Kidney (tissue), 13 donors: ENCODE measurements at regions not wholly inside any gene's neighbourhood (a gene's known extent, or its start where the extent isn't known, plus 50 kb on each side); places are given as distances from the start of the nearest gene placed in this dataset.
A peak's percentile ranks its signal among the peaks of the same experiment; 100 is the strongest.

Experiments
- DNase-seq, 5 donors: peaks; one replicate each; pipeline ENCODE4 v3.0.0-alpha.2; 2013 to 2020
- FAIRE-seq: peaks from 2 replicates; lab custom pipeline; 2012; peaks lifted over from hg19 to GRCh38; lab: Jason Lieb, UNC
- H3K27ac ChIP-seq, 2 donors: one replicate each; pipeline ENCODE4 v1.7.0; 2013; ENCODE audit warnings: low read depth in 2 of 2, low read length in 2 of 2, inconsistent platforms in 1 of 2
- H3K27me3 ChIP-seq: one replicate; pipeline ENCODE4 v1.7.1; 2013; ENCODE audit warnings: low read length, inconsistent platforms; ENCODE audit not compliant: control insufficient read depth, insufficient read depth
- H3K36me3 ChIP-seq, 3 donors: one replicate each; pipeline versions ENCODE4 v1.7.0 to v1.7.1; 2013; ENCODE audit warnings: low read length in 3 of 3, control low read depth in 1 of 3, inconsistent platforms in 1 of 3; ENCODE audit not compliant: insufficient read depth in 3 of 3, control insufficient read depth in 2 of 3
- H3K4me1 ChIP-seq, 3 donors: one replicate each; pipeline versions ENCODE4 v1.7.0 to v1.7.1; 2013; ENCODE audit warnings: low read length in 3 of 3, inconsistent platforms in 1 of 3, low read depth in 1 of 3; ENCODE audit not compliant: control insufficient read depth in 2 of 3, insufficient read depth in 2 of 3
- H3K4me3 ChIP-seq, 3 donors: one replicate each; pipeline versions ENCODE4 v1.7.0 to v1.8.1; 2013; ENCODE audit warnings: low read length in 3 of 3, control low read depth in 1 of 3, inconsistent platforms in 1 of 3
- H3K9ac ChIP-seq, 3 donors: one replicate each; pipeline versions ENCODE4 v1.7.0 to v1.7.1; 2013; ENCODE audit warnings: low read length in 3 of 3, control low read depth in 1 of 3, inconsistent platforms in 1 of 3
- H3K9me3 ChIP-seq, 3 donors: one replicate each; pipeline versions ENCODE4 v1.7.0 to v1.7.1; 2013; ENCODE audit warnings: low read length in 3 of 3, control low read depth in 1 of 3, inconsistent platforms in 1 of 3; ENCODE audit not compliant: control insufficient read depth in 2 of 3, insufficient read depth in 1 of 3
- intact Hi-C: fragments of 100-400 bp; cut with DNase I; formaldehyde crosslinking; loops from one replicate; pipeline ENCODE4 v1.11.1; 2022
- TF ChIP-seq, protein P1 (sequence below): IDR thresholded peaks from 3 replicates; pipeline ENCODE4 v1.5.1; 2012; ENCODE audit warnings: mild to moderate bottlenecking, moderate library complexity, borderline replicate concordance; ENCODE audit not compliant: insufficient read depth; ENCODE audit errors: extremely low read depth
- donor health status: control.
- donor health status: control.
- donor health status: control.
- donor health status: control.
- donor health status: control.
- donor health status: DM: yes; HTN: yes; CAD: no.
- donor health status: Normal renal cell carcinoma (clear cell type).

DNA sequence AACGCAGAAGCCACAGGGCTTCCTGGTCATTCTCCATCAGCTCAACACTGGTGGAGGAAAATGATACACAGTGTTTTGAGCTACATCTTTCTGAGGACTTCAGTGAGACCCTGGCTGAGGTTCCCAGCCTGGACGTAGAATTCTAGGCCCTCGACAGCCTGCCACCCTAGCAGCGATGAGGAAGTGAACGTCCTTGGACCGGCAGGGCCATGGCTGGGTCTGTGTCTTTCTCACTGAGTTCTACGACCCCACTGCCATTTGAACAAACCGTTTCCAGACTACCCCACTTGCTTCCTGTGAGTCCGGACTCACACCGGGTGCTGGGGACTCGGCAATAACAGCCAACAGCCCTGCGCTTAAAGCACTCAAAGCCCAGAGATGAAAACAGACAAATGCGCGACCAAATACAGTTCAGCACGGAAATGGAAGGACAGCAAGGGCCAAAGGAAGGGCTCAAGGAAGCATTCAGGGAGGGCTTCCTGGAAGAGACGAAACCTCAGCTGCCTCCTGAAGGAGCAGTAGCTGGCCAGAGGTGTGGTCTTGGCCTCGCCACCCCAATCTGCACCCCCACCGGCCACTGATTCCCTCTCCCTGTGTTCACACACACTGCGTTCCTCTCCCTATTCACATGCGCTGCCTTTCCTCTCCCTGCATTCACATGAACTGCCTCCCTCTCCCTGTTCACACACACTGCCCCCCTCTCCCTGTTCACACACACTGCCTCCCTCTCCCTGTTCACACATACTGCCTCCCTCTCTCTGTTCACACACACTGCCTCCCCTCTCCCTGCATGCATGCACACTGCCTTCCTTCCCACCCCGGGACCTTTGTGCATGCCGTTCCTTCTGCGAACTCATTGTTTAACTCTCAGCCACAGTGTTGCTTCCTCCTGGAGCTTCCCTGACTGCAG, 136.3 kb upstream of the PRR20G start:
- FAIRE-seq (no peak), DNase-seq (peak in 1 of 5 donors; percentile 42)
- TF ChIP-seq, protein P1, sequence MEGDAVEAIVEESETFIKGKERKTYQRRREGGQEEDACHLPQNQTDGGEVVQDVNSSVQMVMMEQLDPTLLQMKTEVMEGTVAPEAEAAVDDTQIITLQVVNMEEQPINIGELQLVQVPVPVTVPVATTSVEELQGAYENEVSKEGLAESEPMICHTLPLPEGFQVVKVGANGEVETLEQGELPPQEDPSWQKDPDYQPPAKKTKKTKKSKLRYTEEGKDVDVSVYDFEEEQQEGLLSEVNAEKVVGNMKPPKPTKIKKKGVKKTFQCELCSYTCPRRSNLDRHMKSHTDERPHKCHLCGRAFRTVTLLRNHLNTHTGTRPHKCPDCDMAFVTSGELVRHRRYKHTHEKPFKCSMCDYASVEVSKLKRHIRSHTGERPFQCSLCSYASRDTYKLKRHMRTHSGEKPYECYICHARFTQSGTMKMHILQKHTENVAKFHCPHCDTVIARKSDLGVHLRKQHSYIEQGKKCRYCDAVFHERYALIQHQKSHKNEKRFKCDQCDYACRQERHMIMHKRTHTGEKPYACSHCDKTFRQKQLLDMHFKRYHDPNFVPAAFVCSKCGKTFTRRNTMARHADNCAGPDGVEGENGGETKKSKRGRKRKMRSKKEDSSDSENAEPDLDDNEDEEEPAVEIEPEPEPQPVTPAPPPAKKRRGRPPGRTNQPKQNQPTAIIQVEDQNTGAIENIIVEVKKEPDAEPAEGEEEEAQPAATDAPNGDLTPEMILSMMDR, result no peak
- H3K4me1 ChIP-seq, result no peaks in the 10 kb centered on the region
- H3K9me3 ChIP-seq, result no peaks in the 10 kb centered on the region
- H3K27ac ChIP-seq, result no peak overlapping the region
- H3K36me3 ChIP-seq, result no peaks in the 10 kb centered on the region
- H3K27me3 ChIP-seq, result peaks cover 2% of the 10 kb centered on the region
- intact Hi-C loops, result no loop called here
- no peak overlapping the region for H3K9ac ChIP-seq
- H3K4me3 ChIP-seq, result no peak overlapping the region

- Histone ChIP-seq H3K9me3 (no peaks in the 10 kb centered on the region), H3K36me3 (no peaks in the 10 kb centered on the region), H3K4me3 (no peak overlapping the region), H3K27ac (no peak overlapping the region), H3K27me3 (no peaks in the 10 kb centered on the region), H3K9ac (no peak overlapping the region), H3K4me1 (no peaks in the 10 kb centered on the region)
- TF ChIP-seq, protein P1, result no peak
- DNase-seq (peak in 1 of 5 donors; percentile 64), FAIRE-seq (no peak)
- intact Hi-C loops, result no loop called here
Measured at GRCh38 chr3:127422663-127423375, 135.0 kb upstream of the PRR20G start.

DNA sequence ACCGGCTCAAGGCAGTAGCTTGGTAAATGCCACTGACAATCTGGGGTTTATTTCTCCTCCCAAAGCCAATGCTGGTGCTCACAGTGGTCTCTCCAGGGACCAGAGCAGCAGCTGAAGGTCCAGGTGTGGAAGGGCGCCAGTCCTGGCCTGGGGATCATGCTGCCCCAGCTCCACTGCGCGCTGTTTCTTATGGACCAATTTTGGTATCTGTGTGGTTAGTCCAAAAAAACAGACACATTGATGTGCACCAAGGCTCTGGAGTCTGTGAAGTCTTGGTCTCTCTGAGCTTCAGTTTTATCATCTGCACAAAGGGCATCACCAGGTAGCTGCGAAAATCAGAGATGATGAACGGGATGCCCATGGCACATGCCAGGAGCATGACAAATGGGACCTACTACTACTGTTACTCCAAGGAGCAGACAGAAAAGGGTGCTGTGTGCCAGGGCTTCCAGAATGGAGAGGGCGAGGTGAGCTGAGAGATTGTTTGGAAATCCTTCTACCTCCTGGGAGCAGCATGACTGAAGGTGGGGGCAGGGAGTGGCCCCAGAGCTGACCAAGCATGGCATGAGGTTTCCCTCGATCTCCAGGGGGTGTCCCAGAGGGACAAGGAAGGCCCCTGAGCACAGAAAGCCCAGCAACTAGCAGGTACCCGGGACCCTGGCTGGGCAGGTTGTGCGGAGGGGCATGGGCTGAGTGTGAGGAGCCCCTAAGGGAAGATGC, 134.3 kb upstream of the PRR20G start:
- Histone ChIP-seq H3K9ac (no peak overlapping the region), H3K9me3 (no peaks in the 10 kb centered on the region), H3K4me3 (no peak overlapping the region), H3K27me3 (no peaks in the 10 kb centered on the region), H3K36me3 (no peaks in the 10 kb centered on the region), H3K4me1 (no peaks in the 10 kb centered on the region), H3K27ac (no peak overlapping the region)
- DNase-seq, result peak in 1 of 5 donors; percentile 39
- TF ChIP-seq, protein P1, result no peak
- no peak for FAIRE-seq
- intact Hi-C loops, result no loop called here
